Lung (tissue), 11 donors: ENCODE measurements at regions not wholly inside any gene's neighbourhood (a gene's known extent, or its start where the extent isn't known, plus 50 kb on each side); places are given as distances from the start of the nearest gene placed in this dataset.

ENCODE experiments used
- ATAC-seq: fragments of 200-7000 bp; cut with Tn5 transposase; one replicate; pipeline ENCODE4 v1.9.1; 2020; ENCODE audit warnings: moderate number of reproducible peaks; ENCODE audit not compliant: insufficient read depth, low FRiP score
- DNase-seq, 3 donors: peaks; one replicate each; pipeline ENCODE4 v3.0.0-alpha.2; 2013 to 2017
- H3K27ac ChIP-seq, 2 donors: one replicate each; pipeline ENCODE4 v1.5.1; 2013; ENCODE audit warnings: mild to moderate bottlenecking in 2 of 2, moderate library complexity in 2 of 2, control low read depth in 1 of 2, inconsistent platforms in 1 of 2, low read depth in 1 of 2, low read length in 1 of 2
- H3K27me3 ChIP-seq, 3 donors: one replicate each; pipeline ENCODE4 v1.5.1; 2013; ENCODE audit warnings: low read length in 2 of 3; ENCODE audit not compliant: control insufficient read depth in 3 of 3, insufficient read depth in 3 of 3
- H3K36me3 ChIP-seq, 4 donors: one replicate each; pipeline ENCODE4 v1.5.1; 2013; ENCODE audit warnings: low read length in 4 of 4, mild to moderate bottlenecking in 1 of 4, moderate library complexity in 1 of 4; ENCODE audit not compliant: control insufficient read depth in 4 of 4, insufficient read depth in 4 of 4
- H3K4me1 ChIP-seq, 5 donors: one replicate each; pipeline ENCODE4 v1.5.1; 2013; ENCODE audit warnings: low read length in 5 of 5, mild to moderate bottlenecking in 2 of 5, moderate library complexity in 1 of 5; ENCODE audit not compliant: control insufficient read depth in 5 of 5, insufficient read depth in 5 of 5
- H3K4me3 ChIP-seq: one replicate; pipeline ENCODE4 v1.5.1; 2013; ENCODE audit warnings: mild to moderate bottlenecking, control low read depth, moderate library complexity
- H3K9ac ChIP-seq, 2 donors: one replicate each; pipeline ENCODE4 v1.5.1; 2013; ENCODE audit warnings: low read length in 2 of 2, control low read depth in 1 of 2; ENCODE audit not compliant: insufficient read depth in 1 of 2
- H3K9me3 ChIP-seq, 4 donors: one replicate each; pipeline ENCODE4 v1.5.1; 2013; ENCODE audit warnings: low read length in 3 of 4, mild to moderate bottlenecking in 1 of 4, moderate library complexity in 1 of 4; ENCODE audit not compliant: control insufficient read depth in 4 of 4, insufficient read depth in 3 of 4
- CTCF ChIP-seq: IDR thresholded peaks from 2 replicates; pipeline ENCODE4 v1.5.1; 2012; ENCODE audit warnings: mild to moderate bottlenecking; ENCODE audit errors: control extremely low read depth, extremely low read depth
- WGBS, 2 donors: extraction: QIAGEN DNeasy Blood & Tissue Kit; methylation state at CpG; one replicate each; pipeline ENCODE4 v1.1.7; 2013; 5-methylcytosine and 5-hydroxymethylcytosine counted together
- donor health status: control.
- donor health status: control.
- donor health status: Bipolar disorder and iron deficiency.
- donor health status: healthy.
- donor health status: DM: yes; HTN: yes; CAD: no.

GRCh38 chr5:135644816-135645215 is 66.0 kb upstream of the CXCL14 start:
- WGBS, 2 donors: 94 to 95% methylated on average over 6 of the region's 6 CpGs
- H3K9ac ChIP-seq: no peak overlapping the region
- no peak overlapping the region for H3K4me3 ChIP-seq

DNA sequence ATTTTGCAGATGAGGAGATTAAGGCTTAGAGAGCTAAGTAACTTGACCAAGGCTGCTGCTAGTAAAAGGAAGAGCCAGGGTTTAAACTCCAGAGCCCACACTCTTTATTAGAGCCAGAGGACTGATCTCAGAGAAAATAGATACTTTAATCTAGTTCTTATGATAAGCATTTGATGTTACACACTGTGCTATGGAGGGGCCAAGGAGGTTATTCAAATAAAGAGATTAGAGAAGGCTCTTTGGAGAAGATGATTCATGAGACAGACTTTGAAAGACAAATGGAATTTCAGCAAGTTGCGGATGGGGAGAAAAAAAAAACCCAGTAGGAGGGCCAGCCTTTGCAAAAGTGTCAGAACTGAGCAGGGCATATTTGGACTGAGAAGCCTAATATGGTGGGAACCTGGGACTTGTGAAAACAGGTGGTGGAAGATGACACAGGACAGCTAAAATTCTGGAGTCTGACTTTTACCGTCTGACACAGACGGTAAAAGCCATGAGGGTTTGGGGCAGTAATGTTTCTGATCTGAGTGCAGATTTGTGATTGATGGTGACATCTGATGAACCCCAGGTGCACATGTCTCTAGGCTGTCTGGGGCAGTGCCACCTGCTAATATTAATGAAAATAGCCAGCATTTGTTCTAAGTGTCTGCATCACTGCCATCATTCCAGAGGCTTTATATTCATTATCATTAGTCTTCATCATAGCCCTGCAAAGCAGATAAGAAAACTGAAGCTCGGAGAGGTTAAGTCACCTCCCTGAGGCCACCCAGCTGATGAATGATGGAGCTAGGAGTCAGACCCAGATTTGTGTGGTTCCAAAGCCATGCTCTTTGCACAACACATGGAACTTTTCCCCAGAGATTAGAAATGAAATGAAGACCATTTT is 65.3 kb upstream of the CXCL14 start:
- Histone ChIP-seq H3K27ac (no peak overlapping the region), H3K4me1 (peaks cover 0 to 48% (median 11%) of the 10 kb centered on the region in 5 donors), H3K4me3 (no peak overlapping the region), H3K9ac (no peak overlapping the region), H3K36me3 (no peaks in the 10 kb centered on the region), H3K27me3 (no peaks in the 10 kb centered on the region), H3K9me3 (peaks cover 0 to 3% (median 0%) of the 10 kb centered on the region in 4 donors)
- no peak for TF ChIP-seq CTCF
- DNase-seq (no peak), ATAC-seq (no peak)
- 52 to 71% methylated on average over 4 of the region's 4 CpGs for WGBS, 2 donors

More at GRCh38 chr5:135644816-135645215, 66.0 kb upstream of the CXCL14 start:
- ATAC-seq (no peak), DNase-seq (no peak)
- TF ChIP-seq CTCF: no peak
- Histone ChIP-seq H3K36me3 (no peaks in the 10 kb centered on the region), H3K27ac (no peak overlapping the region), H3K4me1 (peaks cover 0 to 49% (median 11%) of the 10 kb centered on the region in 5 donors), H3K9me3 (peaks cover 0 to 3% (median 0%) of the 10 kb centered on the region in 4 donors), H3K27me3 (no peaks in the 10 kb centered on the region)

DNA sequence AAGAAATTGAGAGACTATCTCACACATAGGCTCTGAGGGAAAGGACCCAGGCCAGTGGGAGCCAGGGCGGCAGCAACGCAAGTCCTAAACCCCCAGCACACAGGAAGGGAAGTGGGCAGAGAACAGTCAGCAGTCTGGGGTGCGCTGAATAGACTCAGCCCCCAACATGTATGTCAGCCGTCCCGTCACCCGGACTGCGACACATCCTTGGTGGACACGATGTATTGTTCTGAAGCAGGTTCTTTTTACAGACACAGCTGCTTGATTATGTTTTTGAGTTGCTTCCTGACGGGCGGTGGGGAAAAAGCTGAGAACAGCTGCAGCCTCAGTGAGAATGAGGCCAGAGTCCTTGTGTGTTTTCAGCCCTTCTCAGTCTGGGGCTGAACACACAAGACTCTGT is 64.1 kb upstream of the CXCL14 start:
- WGBS, 2 donors: 81 to 84% methylated on average over 10 of the region's 10 CpGs
- Histone ChIP-seq H3K4me3 (no peak overlapping the region), H3K36me3 (no peaks in the 10 kb centered on the region), H3K9me3 (peaks cover 0 to 1% (median 0%) of the 10 kb centered on the region in 4 donors), H3K4me1 (peaks cover 0 to 36% (median 5%) of the 10 kb centered on the region in 5 donors), H3K27me3 (no peaks in the 10 kb centered on the region), H3K9ac (no peak overlapping the region), H3K27ac (no peak overlapping the region)
- ATAC-seq (no peak), DNase-seq (no peak)
- no peak for TF ChIP-seq CTCF
